ENCODE measurements at regions not wholly inside any gene's neighbourhood (a gene's known extent, or its start where the extent isn't known, plus 50 kb on each side); places are given as distances from the start of the nearest gene placed in this dataset.

GRCh38 chr3:175861916-175862315, 1002.8 kb downstream of the NAALADL2 start:
- no peak for DNase-seq (ENCODE audit: low spot score)
